ENCODE measurements at regions not wholly inside any gene's neighbourhood (a gene's known extent, or its start where the extent isn't known, plus 50 kb on each side); places are given as distances from the start of the nearest gene placed in this dataset.

GRCh38 chr10:88074971-88075370 lies 211.5 kb downstream of the PTEN start:
- TF ChIP-seq CTCF (conservative IDR thresholded peaks at IDR 0.05 in 1 of 2, IDR thresholded peaks at IDR 0.05 in 1 of 2; ENCODE audit: extremely low read depth in 1 of 2, insufficient read depth in 1 of 2, low read depth in 1 of 2, low read length in 2 of 2) (no peak), EZH2 (IDR thresholded peaks at IDR 0.05; ENCODE audit: borderline replicate concordance, low read length) (no peak)
